NOMO-1 (cell line): ENCODE measurements at regions not wholly inside any gene's neighbourhood (a gene's known extent, or its start where the extent isn't known, plus 50 kb on each side); places are given as distances from the start of the nearest gene placed in this dataset.

Experiments
- DNase-seq, 2 experiments: peaks; one replicate each; lab custom pipeline; 2025; ENCODE audit not compliant: unreplicated experiment in 2 of 2; lab: John Stamatoyannopoulos, UW

GRCh38 chr4:135824759-135825296 is 1623.2 kb upstream of the PABPC4L start:
- no peak for DNase-seq

- no peak for DNase-seq
Observed at GRCh38 chr4:135804785-135805184, 1603.2 kb upstream of the PABPC4L start.

- no peak for DNase-seq
Observed at GRCh38 chr4:135777361-135777760, 1575.8 kb upstream of the PABPC4L start.

- no peak for DNase-seq
Observed at GRCh38 chr4:135775909-135776308, 1574.3 kb upstream of the PABPC4L start.

GRCh38 chr4:135770505-135770904 is 1568.9 kb upstream of the PABPC4L start:
- no peak for DNase-seq

- DNase-seq = no peak
Observed at GRCh38 chr4:135744928-135745327, 1543.3 kb upstream of the PABPC4L start.

GRCh38 chr4:135741583-135741982 is 1540.0 kb upstream of the PABPC4L start:
- no peak for DNase-seq

GRCh38 chr4:135739354-135739753 is 1537.8 kb upstream of the PABPC4L start:
- DNase-seq = no peak

GRCh38 chr4:135735512-135735911 is 1533.9 kb upstream of the PABPC4L start:
- DNase-seq = no peak

GRCh38 chr4:135732448-135732847 is 1530.9 kb upstream of the PABPC4L start:
- no peak for DNase-seq

GRCh38 chr4:135731682-135732081 is 1530.1 kb upstream of the PABPC4L start:
- no peak for DNase-seq

- DNase-seq = no peak
Observed at GRCh38 chr4:135724421-135724820, 1522.8 kb upstream of the PABPC4L start.

- no peak for DNase-seq
Observed at GRCh38 chr4:135718019-135718418, 1516.4 kb upstream of the PABPC4L start.

GRCh38 chr4:135705343-135705742 is 1503.8 kb upstream of the PABPC4L start:
- no peak for DNase-seq

- no peak for DNase-seq
Observed at GRCh38 chr4:135694066-135694465, 1492.5 kb upstream of the PABPC4L start.

- DNase-seq = no peak
Observed at GRCh38 chr4:135684001-135684400, 1482.4 kb upstream of the PABPC4L start.

GRCh38 chr4:135672202-135672601 is 1470.6 kb upstream of the PABPC4L start:
- DNase-seq = no peak

- DNase-seq = no peak
Observed at GRCh38 chr4:135670548-135670947, 1469.0 kb upstream of the PABPC4L start.
